ENCODE measurements at regions not wholly inside any gene's neighbourhood (a gene's known extent, or its start where the extent isn't known, plus 50 kb on each side); places are given as distances from the start of the nearest gene placed in this dataset.

DNA sequence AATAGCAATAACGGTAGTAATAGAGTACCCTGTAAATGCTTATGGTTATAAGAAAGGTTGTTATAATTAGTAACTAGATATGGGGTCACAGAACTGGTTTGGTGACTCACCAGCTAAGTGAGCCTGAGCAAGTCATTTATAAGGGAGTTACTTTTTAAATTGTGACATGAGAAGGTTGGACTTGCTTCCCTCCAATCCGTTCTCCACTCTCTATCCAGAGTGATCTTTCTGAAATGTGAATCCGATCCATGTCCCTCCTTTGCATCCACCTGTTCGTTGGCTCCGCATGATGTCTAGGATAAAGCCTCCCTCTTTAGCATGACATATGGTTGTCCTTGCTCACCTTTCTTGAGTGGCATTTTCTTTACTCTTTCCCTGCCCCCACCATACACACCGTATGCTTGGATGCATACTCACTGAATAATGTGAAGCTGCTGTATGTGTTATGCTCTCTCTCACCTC is 83.1 kb downstream of the CDC42EP3 start:
- DNase-seq (ENCODE audit: low read depth in 4 of 4, low spot score in 2 of 4), result no peak

GRCh38 chr2:37589298-37589697 is 82.1 kb downstream of the CDC42EP3 start:
- DNase-seq (ENCODE audit: low read depth in 4 of 4, low spot score in 2 of 4), result no peak

GRCh38 chr2:37590119-37590571 is 81.3 kb downstream of the CDC42EP3 start:
- no peak for DNase-seq (ENCODE audit: low read depth in 4 of 4, low spot score in 2 of 4)

Measured in left renal cortex interstitium (tissue), 4 donors.